Ovary (tissue), 7 donors: ENCODE measurements at regions not wholly inside any gene's neighbourhood (a gene's known extent, or its start where the extent isn't known, plus 50 kb on each side); places are given as distances from the start of the nearest gene placed in this dataset.

Experiments used
- DNase-seq, 5 donors: peaks; one replicate each; pipeline ENCODE4 v3.0.0-alpha.2; 2019 to 2020
- H3K27ac ChIP-seq, 2 donors: fragments of 200-600 bp; one replicate each; pipeline versions ENCODE4 v1.5.1 to v1.8.0; 2019 to 2022
- H3K27me3 ChIP-seq: fragments of 200-600 bp; one replicate; pipeline ENCODE4 v1.8.0; 2022
- H3K36me3 ChIP-seq: fragments of 200-600 bp; sonication (generic); one replicate; pipeline ENCODE4 v1.5.1; 2019
- H3K4me1 ChIP-seq: one replicate; pipeline ENCODE4 v1.8.1; 2013; ENCODE audit warnings: mild to moderate bottlenecking, moderate library complexity; ENCODE audit not compliant: insufficient read depth
- H3K4me3 ChIP-seq: fragments of 200-600 bp; sonication (generic); one replicate; pipeline ENCODE4 v1.5.1; 2017
- H3K9me3 ChIP-seq, 2 donors: fragments of 200-600 bp in 1 of 2; sonication (generic) in 1 of 2; one replicate each; pipeline versions ENCODE4 v1.5.1 to v1.8.1; 2013 to 2019; ENCODE audit warnings: mild to moderate bottlenecking in 1 of 2, moderate library complexity in 1 of 2
- CTCF ChIP-seq, 3 donors: fragments of 450-650 bp in 2 of 3; fragments of 200-600 bp in 1 of 3; IDR thresholded peaks; one replicate each; pipeline versions ENCODE4 v1.5.1 to v1.8.0; 2016 to 2022; ENCODE audit warnings: antibody characterized with exemption in 3 of 3, mild to moderate bottlenecking in 1 of 3
- EP300 ChIP-seq: sonication (generic); formaldehyde crosslinking; IDR thresholded peaks from one replicate; pipeline ENCODE4 v1.6.1; 2017; ENCODE audit warnings: antibody characterized with exemption
- POLR2A ChIP-seq: fragments of 450-650 bp; IDR thresholded peaks from one replicate; pipeline ENCODE4 v1.6.1; 2017; ENCODE audit warnings: antibody characterized with exemption, mild to moderate bottlenecking, moderate library complexity
- WGBS, 3 donors: extraction: QIAGEN DNeasy Blood & Tissue Kit in 1 of 3; methylation state at CpG; one replicate each; pipeline versions ENCODE4 v1.1.5 to v1.1.7; 2013 to 2017; 5-methylcytosine and 5-hydroxymethylcytosine counted together
- intact Hi-C, 4 donors: fragments of 100-400 bp; cut with DNase I; formaldehyde crosslinking; loops; one replicate each; pipeline versions ENCODE4 v1.11.0 to v1.15.1; 2022 to 2023
- donor health status: DM: no; HTN: no; CAD: no; lungs with moderate emphysema.
- donor health status: DM: no; HTN: no; CAD: no.
- donor health status: Bipolar disorder and iron deficiency.
- donor health status: DM: no; HTN: no; CAD: no.
- donor health status: DM: yes; HTN: yes; CAD: no.

DNA sequence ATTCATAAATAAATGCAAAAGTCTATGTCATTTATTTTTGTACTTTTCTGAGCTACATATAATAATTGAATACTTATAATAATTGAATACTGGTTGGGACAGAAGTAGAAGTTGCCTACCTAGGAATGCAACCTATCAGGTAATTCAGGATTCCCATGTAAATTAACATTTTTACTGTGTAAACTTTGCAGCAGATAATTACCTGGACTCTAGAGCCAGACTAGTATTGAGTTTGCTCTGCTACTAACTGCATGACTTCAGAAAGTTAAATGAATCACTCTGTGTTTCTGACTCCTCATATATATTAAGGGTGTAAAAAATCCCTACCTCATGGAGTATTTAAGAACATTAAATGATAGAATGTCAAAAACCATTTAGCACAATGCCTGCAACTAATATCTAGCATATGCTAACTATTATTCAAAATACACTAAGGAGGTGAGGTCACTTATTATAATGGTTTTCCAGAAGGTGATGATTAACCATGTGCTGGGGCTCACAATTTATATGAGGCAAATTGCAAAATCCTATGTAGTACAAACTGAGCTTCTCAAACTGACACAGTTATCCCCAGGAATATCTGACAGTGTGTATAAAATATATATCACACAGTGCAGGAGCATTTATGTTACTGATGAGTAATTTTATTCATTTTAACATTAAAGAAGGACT, 138.1 kb upstream of the ANO3 start:
- H3K4me1 ChIP-seq: no peaks in the 10 kb centered on the region
- intact Hi-C loops: no loop called here
- TF ChIP-seq POLR2A (no peak), CTCF (IDR thresholded peaks at IDR 0.05) (no peak), EP300 (no peak)
- H3K27ac ChIP-seq: no peak overlapping the region
- no peak overlapping the region for H3K4me3 ChIP-seq
- H3K9me3 ChIP-seq: no peaks in the 10 kb centered on the region
- H3K36me3 ChIP-seq: no peaks in the 10 kb centered on the region
- DNase-seq: no peak
- H3K27me3 ChIP-seq: no peaks in the 10 kb centered on the region

DNA sequence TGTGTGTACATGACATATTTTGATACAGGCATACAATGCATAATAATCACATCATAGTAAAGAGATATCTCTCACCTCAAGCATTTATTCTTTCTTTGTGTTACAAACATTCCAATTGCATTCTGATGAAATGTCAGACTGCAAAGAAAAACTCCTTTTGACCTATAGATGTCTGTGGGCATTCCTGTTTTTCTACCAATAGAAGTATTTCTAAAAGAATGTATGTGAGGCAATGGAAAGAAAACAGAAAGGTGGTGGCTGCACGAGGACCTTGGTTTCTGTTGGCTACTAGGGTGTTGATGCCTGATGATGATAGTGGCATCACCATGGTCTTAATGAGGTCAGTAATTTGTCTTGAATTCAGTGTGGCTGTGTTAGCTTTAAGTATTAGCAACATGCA, 137.0 kb upstream of the ANO3 start:
- DNase-seq: no peak
- Histone ChIP-seq H3K4me3 (no peak overlapping the region), H3K4me1 (no peaks in the 10 kb centered on the region), H3K27me3 (no peaks in the 10 kb centered on the region), H3K36me3 (no peaks in the 10 kb centered on the region), H3K9me3 (no peaks in the 10 kb centered on the region), H3K27ac (no peak overlapping the region)
- WGBS, 3 donors: 72 to 82% (median 77%) methylated on average over 1 of the region's 1 CpG
- TF ChIP-seq CTCF (IDR thresholded peaks at IDR 0.05): no peak
- no peak for TF ChIP-seq EP300
- TF ChIP-seq POLR2A: no peak
- intact Hi-C loops: no loop called here

- intact Hi-C loops: no loop called here
- Histone ChIP-seq H3K36me3 (no peaks in the 10 kb centered on the region), H3K27ac (no peak overlapping the region), H3K4me3 (no peak overlapping the region), H3K27me3 (no peaks in the 10 kb centered on the region), H3K9me3 (no peaks in the 10 kb centered on the region), H3K4me1 (no peaks in the 10 kb centered on the region)
- no peak for DNase-seq
- TF ChIP-seq EP300: no peak
- no peak for TF ChIP-seq POLR2A
- TF ChIP-seq CTCF (IDR thresholded peaks at IDR 0.05): no peak
- 81 to 86% (median 86%) methylated on average over 4 of the region's 4 CpGs for WGBS, 3 donors
Observed at GRCh38 chr11:26198532-26199096, 133.3 kb upstream of the ANO3 start.

DNA sequence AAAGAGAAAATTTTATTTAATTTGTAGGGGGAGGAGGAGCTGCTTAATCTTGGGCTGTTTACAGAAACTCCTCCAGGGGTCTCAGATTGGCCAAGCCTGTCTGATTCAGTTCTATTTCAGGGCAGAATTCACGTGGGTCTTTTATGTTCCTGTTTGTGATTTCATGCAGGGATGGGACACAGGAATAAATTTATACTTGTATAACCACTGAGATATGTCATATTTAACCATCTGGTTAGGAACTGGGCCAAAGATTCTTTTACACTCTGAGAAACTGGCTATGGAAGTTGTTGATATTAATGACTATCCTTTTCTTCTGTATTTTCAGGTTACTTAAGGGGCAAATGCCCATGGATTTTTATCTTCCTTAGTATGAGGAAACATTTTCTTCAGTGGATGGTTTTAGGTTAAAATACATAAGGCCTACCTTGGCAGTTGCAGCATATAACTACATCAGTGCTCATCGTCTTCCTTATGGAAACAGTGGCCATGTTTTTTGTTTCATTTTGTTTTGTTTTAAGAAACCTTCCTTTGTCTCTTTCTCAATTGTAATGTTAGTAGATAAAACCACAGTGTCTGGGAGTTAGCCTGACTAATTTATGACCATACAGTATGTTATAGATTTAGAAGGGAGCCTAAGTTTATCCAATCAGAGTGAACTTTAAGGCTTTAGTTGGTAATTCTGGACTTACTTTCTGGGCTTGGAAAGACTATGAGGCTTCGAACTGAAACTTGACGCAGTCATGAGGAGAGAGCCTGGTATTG, 132.4 kb upstream of the ANO3 start:
- TF ChIP-seq CTCF (IDR thresholded peaks at IDR 0.05): no peak
- TF ChIP-seq POLR2A: no peak
- TF ChIP-seq EP300: no peak
- 50 to 56% (median 51%) methylated on average over 4 of the region's 4 CpGs for WGBS, 3 donors
- Histone ChIP-seq H3K36me3 (no peaks in the 10 kb centered on the region), H3K27me3 (no peaks in the 10 kb centered on the region), H3K27ac (no peak overlapping the region), H3K4me1 (no peaks in the 10 kb centered on the region), H3K9me3 (no peaks in the 10 kb centered on the region), H3K4me3 (no peak overlapping the region)
- no peak for DNase-seq
- intact Hi-C loops: no loop called here
